Breast epithelium (tissue), 4 donors: ENCODE measurements at regions not wholly inside any gene's neighbourhood (a gene's known extent, or its start where the extent isn't known, plus 50 kb on each side); places are given as distances from the start of the nearest gene placed in this dataset.

Source experiments
- DNase-seq, 2 donors: peaks; one replicate each; pipeline ENCODE4 v3.0.0-alpha.2; 2019; ENCODE audit warnings: low spot score in 2 of 2
- H3K27ac ChIP-seq, 2 donors: fragments of 200-600 bp; sonication (generic) in 1 of 2; one replicate each; pipeline ENCODE4 v1.5.1; 2016 to 2019; ENCODE audit warnings: mild to moderate bottlenecking in 1 of 2
- H3K27me3 ChIP-seq, 2 donors: fragments of 200-600 bp; sonication (generic) in 1 of 2; one replicate each; pipeline versions ENCODE4 v1.5.1 to v1.6.0; 2017 to 2019; ENCODE audit warnings: control low read depth in 1 of 2, mild to moderate bottlenecking in 1 of 2
- H3K36me3 ChIP-seq: fragments of 200-600 bp; one replicate; pipeline ENCODE4 v1.5.1; 2019
- H3K4me1 ChIP-seq, 2 donors: fragments of 200-600 bp; sonication (generic); one replicate each; pipeline ENCODE4 v1.5.1; 2016 to 2019; ENCODE audit warnings: control low read depth in 1 of 2
- H3K4me3 ChIP-seq, 3 donors: fragments of 200-600 bp; sonication (generic); 1 replicate in 2 of 3; 2 replicates in 1 of 3; pipeline ENCODE4 v1.5.1; 2016 to 2019; ENCODE audit warnings: mild to moderate bottlenecking in 3 of 3, moderate library complexity in 2 of 3
- H3K9me3 ChIP-seq, 2 donors: fragments of 200-600 bp; sonication (generic) in 1 of 2; one replicate each; pipeline ENCODE4 v1.5.1; 2016 to 2019; ENCODE audit warnings: control low read depth in 1 of 2
- POLR2A ChIP-seq: fragments of 450-650 bp; IDR thresholded peaks from one replicate; pipeline ENCODE4 v1.6.1; 2016; ENCODE audit warnings: antibody characterized with exemption, mild to moderate bottlenecking, moderate library complexity
- POLR2AphosphoS5 ChIP-seq, 3 donors: sonication (generic); formaldehyde crosslinking; IDR thresholded peaks; one replicate each; pipeline ENCODE4 v1.6.1; 2017; ENCODE audit warnings: antibody characterized with exemption in 3 of 3
- intact Hi-C: fragments of 100-400 bp; cut with DNase I; formaldehyde crosslinking; loops from one replicate; pipeline ENCODE4 v1.15.1; 2023; ENCODE audit warnings: low total_unique reads
- TF ChIP-seq, protein P1 (sequence below), 3 donors: fragments of 450-650 bp; IDR thresholded peaks; one replicate each; pipeline ENCODE4 v1.5.1; 2016 to 2017; ENCODE audit warnings: antibody characterized with exemption in 3 of 3, mild to moderate bottlenecking in 3 of 3, moderate library complexity in 3 of 3

DNA sequence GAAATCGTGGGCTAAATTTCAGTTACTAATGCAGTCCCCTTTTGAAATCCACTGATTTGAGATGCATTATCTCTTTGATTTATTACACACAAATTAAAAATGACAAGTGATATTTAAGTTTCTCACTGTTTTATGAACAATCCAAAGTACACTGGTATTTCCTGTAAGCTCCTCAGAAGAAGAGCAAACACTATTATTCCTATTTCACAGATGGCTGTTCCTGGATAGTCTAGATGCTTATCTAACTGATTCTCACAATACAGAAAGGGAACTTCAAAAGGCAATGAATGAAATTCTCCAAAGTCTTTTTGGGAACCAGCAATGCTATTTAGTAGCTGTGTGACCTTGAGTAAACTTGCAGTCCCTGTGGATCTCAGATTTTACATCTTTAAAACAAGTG, 404.7 kb upstream of the DAB2 start:
- no peaks in the 10 kb centered on the region for H3K9me3 ChIP-seq
- H3K36me3 ChIP-seq = no peaks in the 10 kb centered on the region
- intact Hi-C loops = no loop called here

DNA sequence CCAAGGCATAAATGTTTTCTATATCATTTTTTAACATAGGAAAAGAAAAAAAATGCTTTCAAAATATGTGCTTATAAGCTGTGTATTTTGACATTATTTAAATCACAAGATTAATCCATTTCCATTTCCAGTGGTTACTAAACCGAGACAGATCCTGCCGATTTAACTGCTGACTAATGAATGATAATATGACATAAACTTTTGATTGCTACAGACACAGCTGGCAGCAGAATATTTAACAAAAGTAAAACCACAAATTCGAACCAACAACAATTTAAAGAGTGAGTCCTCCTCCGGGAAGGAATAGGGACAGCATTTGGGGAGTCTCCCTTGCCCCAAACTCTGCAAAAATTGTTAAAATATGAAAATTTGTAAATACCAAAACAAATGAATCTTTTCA, 401.3 kb upstream of the DAB2 start:
- DNase-seq = no peak
- no peak overlapping the region for H3K27ac ChIP-seq
- TF ChIP-seq, protein P1, sequence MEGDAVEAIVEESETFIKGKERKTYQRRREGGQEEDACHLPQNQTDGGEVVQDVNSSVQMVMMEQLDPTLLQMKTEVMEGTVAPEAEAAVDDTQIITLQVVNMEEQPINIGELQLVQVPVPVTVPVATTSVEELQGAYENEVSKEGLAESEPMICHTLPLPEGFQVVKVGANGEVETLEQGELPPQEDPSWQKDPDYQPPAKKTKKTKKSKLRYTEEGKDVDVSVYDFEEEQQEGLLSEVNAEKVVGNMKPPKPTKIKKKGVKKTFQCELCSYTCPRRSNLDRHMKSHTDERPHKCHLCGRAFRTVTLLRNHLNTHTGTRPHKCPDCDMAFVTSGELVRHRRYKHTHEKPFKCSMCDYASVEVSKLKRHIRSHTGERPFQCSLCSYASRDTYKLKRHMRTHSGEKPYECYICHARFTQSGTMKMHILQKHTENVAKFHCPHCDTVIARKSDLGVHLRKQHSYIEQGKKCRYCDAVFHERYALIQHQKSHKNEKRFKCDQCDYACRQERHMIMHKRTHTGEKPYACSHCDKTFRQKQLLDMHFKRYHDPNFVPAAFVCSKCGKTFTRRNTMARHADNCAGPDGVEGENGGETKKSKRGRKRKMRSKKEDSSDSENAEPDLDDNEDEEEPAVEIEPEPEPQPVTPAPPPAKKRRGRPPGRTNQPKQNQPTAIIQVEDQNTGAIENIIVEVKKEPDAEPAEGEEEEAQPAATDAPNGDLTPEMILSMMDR (IDR thresholded peaks at IDR 0.05) = no peak
- no peak for TF ChIP-seq POLR2AphosphoS5 (IDR thresholded peaks at IDR 0.05)
- intact Hi-C loops = no loop called here
- no peaks in the 10 kb centered on the region for H3K36me3 ChIP-seq
- H3K27me3 ChIP-seq = no peaks in the 10 kb centered on the region
- H3K4me1 ChIP-seq = no peaks in the 10 kb centered on the region
- H3K4me3 ChIP-seq = no peak overlapping the region
- no peaks in the 10 kb centered on the region for H3K9me3 ChIP-seq

More for the DNA sequence above, 404.7 kb upstream of the DAB2 start:
- Histone ChIP-seq H3K27me3 (no peaks in the 10 kb centered on the region), H3K27ac (no peak overlapping the region), H3K4me3 (no peak overlapping the region), H3K4me1 (no peaks in the 10 kb centered on the region)
- DNase-seq = no peak
- TF ChIP-seq, protein P1 (IDR thresholded peaks at IDR 0.05) = no peak
- TF ChIP-seq POLR2A (no peak), POLR2AphosphoS5 (IDR thresholded peaks at IDR 0.05) (no peak)

DNA sequence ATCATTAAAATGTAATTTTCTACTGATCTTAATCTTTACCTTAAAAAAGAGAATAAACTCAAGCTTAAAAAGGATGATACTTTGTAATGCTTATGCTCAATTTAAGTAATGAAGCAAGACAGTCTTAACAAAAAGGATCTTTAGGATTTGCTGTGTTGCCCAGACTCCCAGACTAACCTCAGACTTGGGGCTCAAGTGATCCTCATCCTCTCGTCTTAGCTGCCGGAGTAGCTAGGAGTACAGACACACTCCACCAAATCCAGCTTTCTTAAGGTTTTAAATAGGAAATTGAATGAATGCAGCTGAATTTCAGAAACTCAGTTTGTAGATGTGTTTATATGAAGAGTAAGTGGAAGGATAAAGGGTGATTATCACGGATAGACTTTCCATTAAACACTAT, 400.5 kb upstream of the DAB2 start:
- no peak for DNase-seq
- no peaks in the 10 kb centered on the region for H3K27me3 ChIP-seq

DNA sequence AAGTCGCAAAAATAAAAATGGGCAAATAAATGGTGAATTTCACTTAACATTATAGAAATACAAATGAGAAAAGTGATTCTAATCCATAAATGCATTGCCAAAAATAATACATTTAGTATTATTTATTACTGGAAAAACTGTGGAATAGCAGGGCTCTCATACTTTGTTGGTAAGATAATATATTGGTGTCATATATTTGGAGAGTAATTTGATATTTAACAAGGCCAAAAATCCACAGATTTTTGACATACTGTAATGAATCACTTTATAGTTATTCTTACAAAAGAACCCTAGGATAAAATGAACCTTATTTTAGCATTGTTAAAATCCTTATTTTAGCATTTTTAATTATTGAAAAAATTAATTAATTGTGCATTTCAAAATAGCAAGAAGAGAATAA, 397.2 kb upstream of the DAB2 start:
- H3K4me3 ChIP-seq = no peak overlapping the region
- TF ChIP-seq POLR2A = no peak
- TF ChIP-seq, protein P1 (IDR thresholded peaks at IDR 0.05) = no peak
- TF ChIP-seq POLR2AphosphoS5 (IDR thresholded peaks at IDR 0.05) = no peak
- no peaks in the 10 kb centered on the region for H3K9me3 ChIP-seq
- no peak overlapping the region for H3K27ac ChIP-seq
- intact Hi-C loops = no loop called here
- DNase-seq = no peak
- H3K27me3 ChIP-seq = no peaks in the 10 kb centered on the region
- no peaks in the 10 kb centered on the region for H3K4me1 ChIP-seq
- no peaks in the 10 kb centered on the region for H3K36me3 ChIP-seq

More for the DNA sequence above, 400.5 kb upstream of the DAB2 start:
- Histone ChIP-seq H3K36me3 (no peaks in the 10 kb centered on the region), H3K4me1 (no peaks in the 10 kb centered on the region), H3K27ac (no peak overlapping the region), H3K4me3 (no peak overlapping the region), H3K9me3 (no peaks in the 10 kb centered on the region)
- intact Hi-C loops = no loop called here
- no peak for TF ChIP-seq POLR2A
- TF ChIP-seq, protein P1 (IDR thresholded peaks at IDR 0.05) = no peak
- no peak for TF ChIP-seq POLR2AphosphoS5 (IDR thresholded peaks at IDR 0.05)

DNA sequence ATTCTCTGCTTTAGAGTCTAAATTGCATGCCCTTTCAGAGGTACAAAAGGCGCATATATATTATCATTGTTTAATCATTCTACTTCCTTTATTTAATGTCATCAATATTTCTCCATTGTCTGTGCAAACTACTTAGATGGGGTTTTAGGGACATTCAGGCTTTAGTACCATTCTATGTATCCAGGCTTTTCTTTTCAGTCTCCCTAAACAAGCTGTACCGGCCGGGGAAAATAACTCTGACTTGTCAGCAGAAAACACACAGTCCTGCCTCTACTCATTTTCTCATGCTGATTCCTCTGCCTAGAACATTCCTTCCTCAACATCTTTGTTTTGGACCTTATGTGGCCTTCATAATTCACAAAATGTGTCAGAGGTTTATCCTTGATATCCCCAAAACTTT, 392.1 kb upstream of the DAB2 start:
- H3K4me3 ChIP-seq = no peak overlapping the region
- H3K36me3 ChIP-seq = no peaks in the 10 kb centered on the region
- DNase-seq = no peak
- H3K9me3 ChIP-seq = no peaks in the 10 kb centered on the region
- no peaks in the 10 kb centered on the region for H3K27me3 ChIP-seq
- intact Hi-C loops = no loop called here
- no peaks in the 10 kb centered on the region for H3K4me1 ChIP-seq
- TF ChIP-seq POLR2A (no peak), POLR2AphosphoS5 (IDR thresholded peaks at IDR 0.05) (no peak)
- TF ChIP-seq, protein P1 (IDR thresholded peaks at IDR 0.05) = no peak
- no peak overlapping the region for H3K27ac ChIP-seq
